CD4-positive, alpha-beta T cell treated with Interleukin-17A for 4 hours (primary cell): ENCODE measurements at regions not wholly inside any gene's neighbourhood (a gene's known extent, or its start where the extent isn't known, plus 50 kb on each side); places are given as distances from the start of the nearest gene placed in this dataset.
A peak's percentile ranks its signal among the peaks of the same experiment; 100 is the strongest.

Experiments used
- DNase-seq: peaks from one replicate; pipeline ENCODE4 v3.0.0-alpha.2; 2020; ENCODE audit warnings: mixed read lengths

- DNase-seq, result no peak
These were observed 94.3 kb upstream of the TLE3 start for GRCh38 chr15:70192041-70192440.

- DNase-seq, result no peak
These were observed 93.2 kb upstream of the TLE3 start for GRCh38 chr15:70190965-70191364.

- DNase-seq, result no peak
These were observed 92.3 kb upstream of the TLE3 start for GRCh38 chr15:70189826-70190695.

GRCh38 chr15:70188286-70188685 lies 90.6 kb upstream of the TLE3 start:
- no peak for DNase-seq

GRCh38 chr15:70187331-70187730 lies 89.6 kb upstream of the TLE3 start:
- no peak for DNase-seq

- no peak for DNase-seq
These were observed 88.4 kb upstream of the TLE3 start for GRCh38 chr15:70186152-70186551.

- no peak for DNase-seq
These were observed 87.6 kb upstream of the TLE3 start for GRCh38 chr15:70185251-70185711.

- no peak for DNase-seq
These were observed 85.4 kb upstream of the TLE3 start for GRCh38 chr15:70182858-70183695.

- DNase-seq, result no peak
These were observed 84.0 kb upstream of the TLE3 start for GRCh38 chr15:70181626-70182255.

GRCh38 chr15:70180186-70180875 lies 82.6 kb upstream of the TLE3 start:
- peak; percentile 10 for DNase-seq

- DNase-seq, result no peak
These were observed 81.7 kb upstream of the TLE3 start for GRCh38 chr15:70179309-70179892.

- DNase-seq, result no peak
These were observed 80.8 kb upstream of the TLE3 start for GRCh38 chr15:70178335-70179084.

- no peak for DNase-seq
These were observed 75.0 kb upstream of the TLE3 start for GRCh38 chr15:70172566-70173225.

GRCh38 chr15:70172124-70172523 lies 74.4 kb upstream of the TLE3 start:
- DNase-seq, result no peak

GRCh38 chr15:70171256-70171886 lies 73.7 kb upstream of the TLE3 start:
- no peak for DNase-seq

GRCh38 chr15:70170096-70170699 lies 72.5 kb upstream of the TLE3 start:
- no peak for DNase-seq

- DNase-seq, result no peak
These were observed 71.4 kb upstream of the TLE3 start for GRCh38 chr15:70169147-70169546.

- DNase-seq, result no peak
These were observed 69.4 kb upstream of the TLE3 start for GRCh38 chr15:70167155-70167554.

- DNase-seq, result no peak
These were observed 68.9 kb upstream of the TLE3 start for GRCh38 chr15:70166506-70167087.
